ENCODE measurements at regions not wholly inside any gene's neighbourhood (a gene's known extent, or its start where the extent isn't known, plus 50 kb on each side); places are given as distances from the start of the nearest gene placed in this dataset.

DNA sequence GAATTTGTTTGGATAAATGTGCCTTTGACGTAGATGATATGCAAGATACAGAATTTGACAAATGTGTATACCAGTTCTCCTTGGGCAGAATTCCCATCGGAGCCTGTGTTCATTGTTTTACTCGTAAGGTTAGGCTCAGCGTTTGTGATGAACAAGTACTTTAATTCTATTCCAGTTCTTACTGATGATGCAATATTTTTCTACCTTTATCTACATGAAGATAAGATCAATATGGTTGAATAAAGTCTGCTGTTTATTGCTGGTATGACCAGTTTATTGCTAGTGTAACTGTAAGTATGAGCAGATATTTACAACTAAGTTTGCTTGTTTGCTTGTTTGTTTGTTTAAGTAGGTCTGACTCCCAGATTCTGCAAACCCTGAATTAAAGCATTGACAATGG lies 145.4 kb upstream of the ADARB2 start:
- H3K23ac ChIP-seq (ENCODE audit: low read depth, low read length): no peak overlapping the region
- no peak overlapping the region for H3K14ac ChIP-seq (replicated peaks; ENCODE audit: low read depth, low read length)
- H2BK20ac ChIP-seq (ENCODE audit: low read depth, low read length): no peak overlapping the region
- H3K27ac ChIP-seq (ENCODE audit: insufficient read depth, low read length): no peak overlapping the region
- no peaks in the 10 kb centered on the region for H3K27me3 ChIP-seq (ENCODE audit: control insufficient read depth, insufficient read depth, low read length)
- H3K9me3 ChIP-seq (ENCODE audit: control insufficient read depth, insufficient read depth, low read length): peaks cover 22% of the 10 kb centered on the region; the same call in 1 of the 2 replicates
- dilution Hi-C loops (cut with HindIII; ENCODE audit: low sequenced_read_pairs, unreplicated experiment) (no loop called here), in situ Hi-C loops (cut with MboI; ENCODE audit: low sequenced_read_pairs) (no loop called here), intact Hi-C loops (cut with micrococcal nuclease) (no loop called here)
- no peak overlapping the region for H2BK5ac ChIP-seq (ENCODE audit: low read depth, low read length, poor library complexity, severe bottlenecking)
- H3K4me2 ChIP-seq (ENCODE audit: low read depth, low read length): no peak overlapping the region
- H3K4me1 ChIP-seq (ENCODE audit: control insufficient read depth, insufficient read depth, low read length): no peaks in the 10 kb centered on the region
- no peak overlapping the region for H3K9ac ChIP-seq (ENCODE audit: low read depth, low read length)
- ATAC-seq (ENCODE audit: low read depth) (no peak), DNase-seq (no peak)
- H4K8ac ChIP-seq (ENCODE audit: low read depth in 2 of 2, low read length in 2 of 2): no peak overlapping the region
- no peak overlapping the region for H4K91ac ChIP-seq (ENCODE audit: insufficient read depth, low read depth, low read length)
- H2AFZ ChIP-seq (replicated peaks; ENCODE audit: low read length, poor library complexity): no peak overlapping the region
- no peak overlapping the region for H3K4me3 ChIP-seq (ENCODE audit: insufficient read depth, low read depth, low read length)
- H2AK5ac ChIP-seq (ENCODE audit: low read depth, low read length): no peak overlapping the region
- TF ChIP-seq CHD1 (IDR thresholded peaks at IDR 0.05; ENCODE audit: low read depth, low read length) (no peak), ELK1 (IDR thresholded peaks at IDR 0.05; ENCODE audit: borderline replicate concordance, low read depth, low read length) (no peak), CEBPB (IDR thresholded peaks at IDR 0.05; ENCODE audit: low read depth, low read length) (peak; percentile 66), CTCF (conservative IDR thresholded peaks at IDR 0.05; ENCODE audit: low read depth, low read length) (no peak)
- TF ChIP-seq, protein P1, sequence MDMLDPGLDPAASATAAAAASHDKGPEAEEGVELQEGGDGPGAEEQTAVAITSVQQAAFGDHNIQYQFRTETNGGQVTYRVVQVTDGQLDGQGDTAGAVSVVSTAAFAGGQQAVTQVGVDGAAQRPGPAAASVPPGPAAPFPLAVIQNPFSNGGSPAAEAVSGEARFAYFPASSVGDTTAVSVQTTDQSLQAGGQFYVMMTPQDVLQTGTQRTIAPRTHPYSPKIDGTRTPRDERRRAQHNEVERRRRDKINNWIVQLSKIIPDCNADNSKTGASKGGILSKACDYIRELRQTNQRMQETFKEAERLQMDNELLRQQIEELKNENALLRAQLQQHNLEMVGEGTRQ (IDR thresholded peaks at IDR 0.05; ENCODE audit: low read depth, low read length): no peak
- no peak overlapping the region for H2AK9ac ChIP-seq (replicated peaks; ENCODE audit: low read depth, low read length, poor library complexity)
- no peaks in the 10 kb centered on the region for H3K36me3 ChIP-seq (ENCODE audit: control insufficient read depth, insufficient read depth, low read length)
- ChIA-PET POLR2A (ENCODE audit: unreplicated experiment) (no interaction called here), CTCF (no interaction called here)
- no peaks in the 10 kb centered on the region for H3K79me1 ChIP-seq (ENCODE audit: low read depth in 1 of 2, low read length in 2 of 2)
- H3K9me1 ChIP-seq (ENCODE audit: insufficient read depth, low read length): no peaks in the 10 kb centered on the region
- BruUV-seq (replicated peaks): no TSS peak
- no peak overlapping the region for H2BK15ac ChIP-seq (ENCODE audit: low read depth, low read length)
- H4K5ac ChIP-seq (ENCODE audit: low read depth, low read length): no peak overlapping the region
- no peak overlapping the region for H2BK120ac ChIP-seq (ENCODE audit: low read depth, low read length)
- no CpG with 5 or more reads among the region's 4 CpGs for WGBS, 2 experiments (ENCODE audit: extremely low coverage in 2 of 2, insufficient read length in 1 of 2)
- no peaks in the 10 kb centered on the region for H4K20me1 ChIP-seq (ENCODE audit: insufficient read depth, low read length)
- H3K18ac ChIP-seq (ENCODE audit: low read depth, low read length): no peak overlapping the region
- H3K4ac ChIP-seq (ENCODE audit: low read depth, low read length): no peak overlapping the region
- H3K56ac ChIP-seq (ENCODE audit: extremely low read depth, insufficient read depth, low read length): no peak overlapping the region
